IPS-NIHi7 (cell line): ENCODE measurements at regions not wholly inside any gene's neighbourhood (a gene's known extent, or its start where the extent isn't known, plus 50 kb on each side); places are given as distances from the start of the nearest gene placed in this dataset.

Source experiments
- DNase-seq: peaks from one replicate; pipeline ENCODE4 v3.0.0; 2012; ENCODE audit warnings: mixed read lengths; ENCODE audit errors: extremely low spot score

DNA sequence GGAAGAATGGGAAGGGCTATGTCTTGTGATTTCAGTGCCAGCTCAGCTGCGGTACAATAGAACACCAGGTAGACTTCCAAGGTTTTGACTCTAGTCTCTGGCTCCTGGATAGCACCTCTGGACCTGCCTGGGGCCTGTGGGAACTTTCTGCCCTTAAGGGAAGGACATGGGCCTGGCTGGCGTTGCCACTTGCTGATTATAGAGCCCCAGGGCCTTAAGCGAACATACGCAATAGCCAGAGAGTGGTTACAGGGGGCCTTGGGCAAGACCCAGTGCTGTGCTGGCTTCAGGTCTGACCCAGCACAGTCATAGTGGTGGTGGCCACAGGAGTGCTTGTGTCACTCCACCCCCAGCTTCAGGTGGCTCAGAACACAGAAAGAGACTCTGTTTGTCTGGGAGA lies 131.1 kb upstream of the COL21A1 start:
- no peak for DNase-seq

DNA sequence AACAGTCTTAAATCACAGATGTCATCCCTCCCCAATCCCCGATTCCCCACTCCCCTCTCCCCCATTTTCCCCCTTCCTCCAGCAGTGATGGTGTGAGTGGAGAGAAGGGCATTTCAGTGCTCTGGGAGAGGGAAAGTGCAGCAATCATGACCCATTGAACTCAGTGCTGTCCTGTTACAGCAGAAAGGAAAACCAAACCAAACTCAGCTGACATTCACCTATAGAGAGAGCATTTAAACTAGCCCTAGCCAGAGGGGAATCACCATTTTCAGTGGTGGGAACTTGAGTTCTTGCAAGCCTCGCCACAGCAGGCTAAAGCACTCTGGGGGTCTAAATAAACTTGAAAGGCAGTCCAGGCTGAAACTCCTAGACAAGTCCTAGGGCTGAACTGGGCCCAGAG lies 129.9 kb upstream of the COL21A1 start:
- no peak for DNase-seq

DNA sequence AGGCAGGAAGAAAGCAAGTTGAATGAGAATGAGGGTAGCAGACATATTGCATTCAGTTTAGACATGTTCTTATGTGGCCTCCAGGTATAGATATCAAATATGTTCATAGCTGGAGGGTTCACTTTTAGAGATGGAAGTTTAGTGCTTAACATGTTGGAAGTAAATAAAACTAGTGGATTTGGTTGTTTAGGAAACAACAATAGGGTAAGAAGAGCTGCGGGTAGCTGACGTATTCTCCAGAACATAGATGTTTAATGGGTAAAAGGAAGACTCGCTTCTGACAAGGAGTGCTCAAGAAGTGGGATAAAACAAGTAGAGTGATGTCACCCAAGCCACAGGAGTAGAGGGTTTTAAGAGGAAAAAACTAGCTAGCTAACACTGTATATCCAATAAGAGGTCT lies 128.4 kb upstream of the COL21A1 start:
- DNase-seq: no peak

DNA sequence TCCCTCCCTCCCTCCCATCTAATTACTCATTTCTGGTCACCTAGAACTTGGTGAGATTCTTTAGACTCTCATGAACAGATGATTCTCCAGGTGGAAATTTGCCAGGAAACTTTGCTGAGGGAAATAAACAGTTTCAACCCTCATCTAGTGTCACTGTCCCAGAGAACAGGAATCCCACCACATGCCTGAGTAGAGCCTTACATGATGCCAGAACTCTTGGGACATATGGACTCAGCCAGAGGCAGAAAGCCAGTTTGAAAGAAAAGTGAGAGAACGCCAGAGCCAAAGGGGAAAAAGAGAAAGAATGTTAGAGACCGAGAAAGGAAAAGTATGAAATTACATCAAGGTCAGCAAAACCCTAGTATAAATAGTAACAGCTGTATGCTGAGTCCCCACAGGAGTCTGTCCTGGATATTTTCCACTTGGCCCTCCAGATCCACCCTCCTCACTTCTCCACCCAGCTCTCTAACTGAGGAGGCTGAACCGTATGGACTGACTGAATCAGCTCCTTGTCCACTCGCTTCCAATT lies 127.5 kb upstream of the COL21A1 start:
- DNase-seq: no peak

DNA sequence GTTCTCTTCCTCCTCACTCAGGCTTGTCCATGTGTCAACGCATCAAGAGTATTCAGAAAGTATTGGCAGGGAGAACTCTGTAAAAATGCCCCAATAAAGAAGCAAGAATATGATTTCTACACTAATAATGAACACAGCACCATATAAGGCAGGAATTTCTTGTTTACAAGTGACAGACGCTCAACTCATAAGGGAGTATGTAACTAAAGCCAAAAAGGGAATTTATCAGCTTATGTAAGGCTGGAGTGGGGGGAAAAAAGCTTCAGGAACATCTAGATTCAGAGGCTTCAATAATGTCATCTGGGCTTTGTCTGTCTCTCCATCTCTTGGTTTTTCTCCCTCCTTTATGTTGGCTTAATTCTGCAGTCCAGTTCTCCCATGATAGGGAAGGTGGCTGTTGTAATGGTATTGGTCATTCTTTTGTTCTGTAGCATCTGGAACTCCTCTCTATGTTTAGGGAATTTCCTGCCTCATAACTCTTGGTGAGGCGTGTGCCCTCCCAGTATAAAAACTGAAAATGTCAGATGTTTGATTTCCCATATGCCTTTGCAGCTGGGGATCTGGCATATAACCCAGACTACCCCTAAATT lies 125.1 kb upstream of the COL21A1 start:
- DNase-seq: no peak

DNA sequence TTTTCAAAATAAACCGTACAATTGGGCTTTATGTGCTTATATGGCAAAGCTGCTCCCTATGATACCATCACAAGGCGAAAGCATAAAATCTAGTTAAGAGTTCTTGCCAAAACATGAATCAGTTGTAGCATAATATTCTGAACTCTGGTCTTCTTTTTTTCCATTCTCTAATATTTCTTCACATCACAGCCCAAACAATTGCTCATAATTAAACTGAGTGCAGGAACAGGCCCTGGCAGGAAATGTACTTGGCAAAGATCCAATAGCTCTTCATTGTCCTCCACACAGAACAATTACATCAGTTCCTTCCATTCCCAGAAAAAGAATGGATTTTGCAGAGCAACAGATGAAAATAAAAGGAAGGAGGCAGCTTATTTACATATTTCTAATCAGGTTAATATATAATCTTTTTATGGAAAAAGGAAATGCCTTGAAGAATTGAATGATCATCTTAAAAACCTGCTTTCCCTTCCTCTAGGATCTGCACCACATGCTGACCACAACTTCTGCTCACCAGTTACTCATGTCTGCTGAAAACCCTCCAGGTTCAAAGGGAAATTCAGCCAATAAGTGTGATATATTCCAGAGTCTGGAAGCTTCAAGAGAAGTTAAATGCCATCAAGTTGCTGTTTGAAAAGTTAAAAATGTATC lies 123.3 kb upstream of the COL21A1 start:
- no peak for DNase-seq

DNA sequence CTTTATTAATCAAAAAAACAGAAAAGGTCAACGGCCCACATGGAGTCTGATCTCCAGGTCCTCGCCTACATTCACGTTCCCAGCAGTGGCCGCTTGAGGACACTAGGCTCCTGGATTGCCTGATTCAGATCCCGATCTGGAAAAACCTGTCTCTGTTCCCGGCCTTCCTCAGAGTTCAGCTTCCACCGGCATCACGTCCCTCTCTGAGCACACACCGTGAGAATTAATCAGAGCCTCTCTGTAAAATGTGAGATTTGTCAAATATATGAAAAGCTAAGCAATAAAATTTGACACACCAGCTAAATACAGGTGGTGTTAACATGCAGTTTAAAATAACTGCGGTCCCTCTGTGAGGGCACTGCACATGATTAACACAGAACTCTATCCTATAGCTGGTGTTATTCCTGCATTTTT lies 122.8 kb upstream of the COL21A1 start:
- DNase-seq: peak; percentile 73

DNA sequence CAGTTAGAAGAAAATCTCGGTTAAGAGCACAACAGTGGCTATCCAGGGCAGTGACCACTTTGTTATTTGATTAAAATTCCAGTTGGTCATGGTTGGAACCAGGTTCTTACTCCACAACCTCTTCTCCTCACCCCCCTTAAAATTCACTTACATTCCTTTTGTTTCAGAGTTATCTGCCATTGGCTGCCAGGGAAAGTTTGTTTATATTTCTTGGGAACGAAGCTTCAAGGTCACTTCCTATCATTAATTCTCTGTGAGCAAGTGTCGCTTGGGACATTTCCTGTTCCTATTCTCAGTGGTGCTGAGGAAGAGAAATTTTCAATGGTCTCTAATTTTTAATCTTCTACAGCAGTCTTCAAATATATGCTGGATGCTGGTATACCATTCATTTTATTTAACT lies 121.1 kb upstream of the COL21A1 start:
- no peak for DNase-seq

DNA sequence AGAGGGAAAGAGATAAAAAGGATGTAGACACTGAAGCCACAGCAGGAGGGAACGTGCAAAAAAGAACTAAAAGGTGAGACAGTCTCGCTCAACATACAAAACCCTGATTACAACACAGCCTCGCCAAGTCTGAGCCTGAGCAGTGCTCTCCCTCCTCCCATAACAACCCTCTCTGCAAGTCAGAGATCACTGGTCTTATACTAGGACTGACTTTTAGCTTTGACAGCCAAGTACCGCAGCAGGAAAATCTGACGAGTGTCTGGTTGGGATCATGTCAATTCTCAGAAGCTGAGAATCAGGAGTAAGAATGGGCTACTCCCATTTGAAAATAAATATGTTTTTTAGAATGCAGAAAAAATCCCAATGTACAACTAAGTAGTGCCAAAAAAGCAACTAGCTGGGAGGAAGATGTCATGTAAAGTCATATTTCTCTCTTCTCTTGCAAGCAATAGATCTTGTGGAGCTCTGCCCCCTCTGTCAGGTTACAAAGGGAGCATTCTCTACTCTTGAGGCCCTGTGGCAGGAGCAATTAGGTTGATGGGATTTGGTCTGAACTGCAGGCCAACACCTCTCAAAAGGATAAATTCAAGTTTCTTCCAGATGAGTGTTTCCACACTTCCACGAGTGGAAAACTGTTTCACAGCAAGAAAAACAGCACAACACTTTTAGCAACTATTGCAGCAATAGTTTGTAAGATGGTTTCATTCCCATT lies 118.9 kb upstream of the COL21A1 start:
- DNase-seq: no peak

DNA sequence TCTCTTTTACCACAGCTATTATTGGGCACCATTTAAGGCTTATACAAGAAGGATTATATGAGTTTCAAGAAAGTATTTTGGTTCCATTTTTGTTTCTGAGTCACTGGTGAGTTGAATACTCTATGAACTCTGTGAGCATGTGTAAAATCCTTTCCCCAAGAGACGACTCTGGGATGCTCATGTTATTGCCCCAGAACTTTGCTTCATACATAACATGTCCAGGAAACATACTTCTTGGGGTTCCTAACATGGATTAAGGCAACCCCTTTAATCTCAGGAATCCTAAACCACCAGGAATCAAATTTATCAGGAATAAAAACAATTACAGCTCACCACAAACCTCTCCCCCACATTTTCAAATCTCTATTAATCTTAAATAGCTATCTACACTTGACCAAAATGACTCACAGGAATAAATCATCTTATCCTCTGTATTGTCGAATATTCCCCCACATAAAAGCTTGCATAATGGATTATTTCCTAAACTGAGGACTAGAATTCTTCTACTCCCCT lies 117.5 kb upstream of the COL21A1 start:
- DNase-seq: no peak

DNA sequence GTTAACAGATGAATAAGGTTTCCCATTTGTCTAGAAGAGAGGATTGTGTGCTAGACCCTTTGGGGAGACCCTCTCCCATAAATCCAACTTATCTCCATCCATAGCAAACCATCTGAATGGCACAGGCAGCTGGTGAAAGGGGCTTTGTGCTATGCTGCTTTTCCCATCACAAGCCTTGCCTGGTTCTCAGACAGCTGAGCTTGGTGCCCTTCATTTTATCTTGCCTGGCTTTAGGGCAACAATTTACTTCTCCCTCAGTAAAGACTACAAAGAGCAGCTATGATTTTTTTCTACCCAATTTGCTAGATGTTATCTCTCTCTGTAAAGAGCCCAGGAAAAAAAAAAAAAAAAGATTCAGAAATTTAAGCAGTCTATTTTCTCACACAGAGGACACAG lies 117.0 kb upstream of the COL21A1 start:
- DNase-seq: no peak

DNA sequence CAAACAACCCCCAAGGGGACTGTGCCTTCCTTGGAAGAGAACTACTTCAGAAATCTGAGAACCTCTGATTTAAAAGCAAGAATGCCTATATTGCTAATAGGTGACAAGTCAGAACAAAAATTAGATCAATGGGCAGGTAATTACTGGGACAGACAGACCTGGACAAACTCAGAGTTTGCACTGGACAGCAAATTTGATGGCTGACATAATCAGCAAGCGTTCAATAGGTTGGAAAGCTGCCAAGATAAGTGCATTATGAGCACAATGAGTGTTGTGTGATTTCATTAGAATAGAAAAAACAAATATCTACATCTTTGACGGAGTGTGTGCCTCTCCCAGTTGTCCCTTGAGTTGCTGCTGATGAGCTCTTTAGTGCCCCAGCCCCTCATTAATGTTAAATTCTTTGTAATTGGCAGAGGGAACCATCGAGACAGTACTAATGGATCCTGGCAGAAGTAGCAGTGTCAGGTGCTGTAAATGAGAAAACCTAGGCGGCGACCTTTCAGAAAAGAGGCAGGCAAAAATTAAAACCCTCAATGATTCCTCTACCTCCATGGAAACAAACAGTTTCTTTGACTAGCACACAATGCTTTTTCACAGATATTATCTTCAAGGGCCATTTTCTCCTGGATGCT lies 116.5 kb upstream of the COL21A1 start:
- DNase-seq: no peak

DNA sequence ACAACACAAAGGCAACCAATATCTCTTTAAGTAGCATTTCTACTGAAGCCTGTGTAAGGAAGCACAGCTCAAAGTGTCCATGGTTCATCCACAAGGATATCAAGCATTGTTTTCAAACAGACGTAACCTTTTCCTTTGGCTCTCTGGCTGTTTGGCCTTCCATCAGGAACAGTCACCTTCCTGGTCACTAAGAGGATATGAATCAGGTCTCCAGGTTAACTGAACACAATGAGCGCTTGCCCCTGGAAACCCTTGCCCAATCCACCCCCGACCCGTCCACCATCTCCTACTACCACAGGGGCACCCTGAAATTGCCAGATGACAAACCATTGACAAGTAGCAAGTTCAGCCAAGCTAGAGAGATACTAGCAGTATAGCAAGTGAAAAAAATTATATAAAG lies 114.4 kb upstream of the COL21A1 start:
- DNase-seq: no peak

DNA sequence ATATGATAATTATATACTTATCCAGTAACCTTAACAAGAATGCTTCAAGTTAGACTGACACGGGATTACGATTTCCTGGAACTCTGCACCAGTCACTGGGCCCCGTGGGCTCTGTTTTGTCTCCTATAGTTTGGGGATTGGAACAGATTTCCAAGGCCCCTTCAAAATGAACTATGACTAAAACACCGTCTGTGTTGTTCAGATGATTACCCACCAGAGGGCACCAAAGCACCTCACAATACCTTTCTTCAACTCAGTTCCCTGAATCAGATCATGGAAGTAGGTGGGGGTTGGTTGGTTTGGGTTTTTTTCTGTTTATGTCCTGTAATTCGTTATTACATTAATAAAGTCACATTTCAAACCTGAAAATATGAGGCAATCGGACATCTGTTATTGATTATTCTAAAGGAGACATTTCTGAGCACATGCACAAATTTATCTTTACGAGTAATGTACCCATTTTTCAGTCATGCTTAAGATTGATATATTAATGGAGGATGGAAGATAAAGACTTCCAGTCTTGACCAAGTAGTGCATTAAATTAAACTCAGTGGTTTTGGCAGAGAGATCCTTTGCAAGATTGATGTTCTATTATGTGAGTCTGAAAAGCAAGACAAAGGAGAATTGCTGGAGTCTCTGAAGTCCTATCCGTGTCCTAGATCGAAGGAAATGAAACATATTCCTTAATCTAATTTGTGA lies 112.0 kb upstream of the COL21A1 start:
- peak; percentile 77 for DNase-seq

DNA sequence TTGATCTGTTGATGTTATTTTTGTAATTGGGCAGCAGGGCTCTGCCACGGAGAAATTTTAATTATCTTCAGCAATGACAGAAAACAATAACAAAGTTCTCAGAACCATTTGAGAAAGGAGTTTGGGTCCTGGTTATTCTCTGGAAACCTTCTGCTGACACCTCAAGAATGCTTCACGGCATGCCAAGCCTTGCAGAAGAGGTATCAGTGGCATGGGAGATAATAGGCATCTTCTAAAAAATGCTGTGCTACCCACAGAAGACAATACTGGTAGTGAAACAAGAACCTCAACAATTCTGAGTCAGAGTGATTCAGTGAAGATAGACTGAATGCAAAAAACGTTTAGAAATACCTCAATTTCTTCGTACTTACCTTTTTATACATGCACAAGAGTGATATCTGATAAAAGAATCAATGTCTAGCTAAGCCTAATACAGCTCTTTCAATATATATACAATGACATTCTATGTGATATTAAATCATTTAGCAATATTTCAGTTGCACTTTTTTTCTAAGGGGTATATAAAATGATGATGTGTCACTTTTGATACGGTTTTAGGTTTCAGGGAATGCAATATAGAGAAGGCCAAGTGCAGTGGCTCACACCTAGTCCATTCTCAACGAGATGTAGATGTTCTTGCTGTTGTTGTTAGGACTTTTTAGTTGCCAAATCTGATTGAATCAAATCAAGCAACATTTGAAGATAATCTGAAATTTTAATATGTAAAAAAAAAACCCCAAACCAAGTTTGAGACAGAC lies 110.4 kb upstream of the COL21A1 start:
- no peak for DNase-seq

DNA sequence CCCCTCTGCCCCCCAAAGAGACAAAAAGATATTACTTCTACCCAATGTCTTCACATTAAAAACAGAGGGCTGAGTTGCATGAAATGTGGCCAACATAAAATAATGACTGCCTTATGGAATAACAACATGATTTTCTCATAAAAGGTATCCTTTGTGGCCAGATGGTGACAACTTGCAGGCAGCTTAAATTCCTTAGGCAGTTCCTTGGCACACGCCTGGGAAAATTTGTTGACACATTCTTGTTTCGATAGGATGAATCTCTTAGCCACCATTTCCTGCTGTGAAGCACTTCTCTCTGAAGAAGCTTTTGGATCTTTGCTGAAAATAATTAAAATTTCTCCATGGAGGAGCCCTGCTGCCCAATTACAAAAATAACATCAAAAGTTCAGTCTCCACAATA lies 109.0 kb upstream of the COL21A1 start:
- no peak for DNase-seq

DNA sequence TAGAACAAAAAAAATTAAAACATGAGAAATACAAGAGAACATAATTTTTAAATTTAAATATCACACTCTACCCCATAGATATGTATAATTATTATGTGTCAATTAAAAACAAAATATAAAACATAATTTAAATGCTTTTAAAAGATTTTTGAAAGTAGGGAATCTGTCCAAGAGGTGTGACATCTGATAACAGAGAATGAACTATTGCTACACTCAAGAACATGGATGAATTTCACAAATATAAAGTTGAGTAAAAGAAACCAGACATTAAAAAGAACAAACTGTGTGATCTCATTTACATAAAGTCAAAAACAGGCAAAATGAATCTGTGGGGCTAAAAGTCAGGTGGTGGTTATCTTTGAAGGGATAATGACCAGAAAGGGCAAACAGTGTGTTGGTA lies 106.5 kb upstream of the COL21A1 start:
- DNase-seq: no peak

DNA sequence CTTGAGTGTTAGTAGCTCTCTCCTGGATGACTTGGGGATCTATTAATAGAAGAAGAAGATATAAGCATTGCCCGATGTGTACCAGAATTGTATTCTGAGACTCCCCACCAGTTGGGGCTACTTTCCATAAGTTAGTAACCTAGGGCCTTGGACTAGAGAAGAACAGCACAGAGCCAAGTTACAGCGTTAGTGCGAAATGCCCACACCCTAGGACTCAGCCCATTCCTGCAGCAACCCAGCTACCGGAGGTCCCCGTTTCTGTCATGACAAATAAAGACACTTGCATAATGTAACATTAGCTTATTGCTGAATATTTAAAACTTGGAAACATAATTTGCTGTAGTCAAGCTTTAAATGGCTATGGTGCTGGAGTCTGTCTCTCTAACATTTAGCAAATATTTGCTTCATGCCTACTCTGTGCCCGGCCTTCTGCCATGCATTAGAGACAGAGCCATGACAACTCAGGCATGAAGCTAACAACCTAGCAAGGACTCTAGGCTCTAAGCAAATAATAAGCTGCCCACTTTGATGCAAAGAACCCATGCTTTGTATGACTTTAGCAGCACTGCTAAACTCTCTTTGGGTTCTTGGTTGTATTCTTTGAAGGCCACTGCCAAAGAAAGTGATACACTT lies 103.4 kb upstream of the COL21A1 start:
- DNase-seq: no peak

DNA sequence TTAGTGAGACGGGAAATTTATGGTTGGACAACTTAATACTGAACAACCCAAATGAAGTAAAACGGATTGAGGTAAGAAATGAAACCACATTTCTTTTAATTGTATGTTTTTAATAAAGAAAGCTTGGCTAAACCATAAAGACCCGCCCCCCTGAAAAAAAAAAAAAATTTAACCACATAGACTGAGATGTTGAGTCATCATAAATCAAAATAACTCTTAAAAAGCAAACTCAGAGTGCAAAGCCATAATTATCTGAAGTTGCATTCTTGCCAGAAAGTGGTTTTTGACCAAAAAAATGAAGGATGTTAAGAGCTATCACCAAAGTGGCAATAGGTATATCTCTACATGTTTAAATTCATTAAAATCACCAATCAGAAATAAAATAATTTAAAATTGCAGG lies 101.8 kb upstream of the COL21A1 start:
- no peak for DNase-seq

DNA sequence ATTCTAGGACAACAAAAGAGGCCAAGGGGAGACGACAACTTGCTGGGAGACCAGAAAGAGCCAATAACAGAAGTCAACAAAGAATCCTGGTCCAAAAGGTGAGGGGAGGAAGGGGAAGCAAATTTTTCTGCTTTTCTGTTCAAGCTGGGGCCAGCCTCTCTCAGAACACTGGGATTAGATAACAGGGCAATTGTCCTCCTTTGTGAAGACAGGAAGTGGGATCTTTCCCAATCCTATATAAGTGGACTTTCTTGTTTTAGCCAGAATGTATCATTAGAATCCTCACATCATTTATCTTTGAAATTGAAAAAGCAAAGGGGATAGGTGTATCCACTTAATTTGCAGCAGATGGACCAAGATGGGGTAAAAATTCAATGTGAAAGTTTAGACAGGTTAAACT lies 101.2 kb upstream of the COL21A1 start:
- DNase-seq: no peak

DNA sequence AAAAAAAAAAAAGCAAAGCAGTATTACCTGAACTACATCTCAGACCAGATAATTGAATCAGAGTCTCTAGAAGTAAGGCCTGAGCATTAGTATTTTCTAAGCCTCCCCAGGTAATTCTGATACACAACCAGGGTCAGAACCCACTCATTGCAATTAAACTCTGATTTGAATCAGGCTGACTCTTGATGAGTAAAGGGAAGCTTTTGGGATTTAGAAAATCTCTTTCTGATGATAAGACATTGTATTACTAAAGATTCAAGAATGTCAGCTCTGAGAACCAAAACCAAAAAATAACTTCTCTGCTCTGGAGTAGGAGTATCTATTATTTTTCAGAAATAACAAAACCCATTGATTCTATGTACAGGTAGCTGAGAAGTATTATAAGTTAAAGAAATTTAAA lies 100.1 kb upstream of the COL21A1 start:
- DNase-seq: no peak
